Neural progenitor cell (in vitro differentiated cells): ENCODE measurements at regions not wholly inside any gene's neighbourhood (a gene's known extent, or its start where the extent isn't known, plus 50 kb on each side); places are given as distances from the start of the nearest gene placed in this dataset.

ENCODE experiments used
- DNase-seq: peaks from one replicate; pipeline ENCODE4 v3.0.0-alpha.2; 2016; ENCODE audit warnings: low spot score
- H2AFZ ChIP-seq: fragments of 200-600 bp; sonication (generic); replicated peaks from 2 replicates; pipeline ENCODE4 v1.6.1; 2016; ENCODE audit warnings: antibody characterized with exemption
- H3F3A ChIP-seq: fragments of 200-600 bp; sonication (generic); 2 replicates; pipeline ENCODE4 v1.6.1; 2016; ENCODE audit warnings: antibody characterized with exemption, low read depth
- H3K27ac ChIP-seq: fragments of 200-600 bp; sonication (generic); 2 replicates; pipeline ENCODE4 v1.5.1; 2016; ENCODE audit warnings: mild to moderate bottlenecking
- H3K27me3 ChIP-seq: fragments of 200-600 bp; sonication (generic); 2 replicates; pipeline ENCODE4 v1.6.1; 2016; ENCODE audit warnings: mild to moderate bottlenecking, moderate library complexity
- H3K36me3 ChIP-seq: fragments of 200-600 bp; sonication (generic); 2 replicates; pipeline ENCODE4 v1.5.1; 2016
- H3K4me1 ChIP-seq: fragments of 200-600 bp; sonication (generic); 2 replicates; pipeline ENCODE4 v1.6.1; 2016; ENCODE audit warnings: mixed run types
- H3K4me2 ChIP-seq: fragments of 200-600 bp; sonication (generic); 2 replicates; pipeline ENCODE4 v1.6.1; 2016
- H3K4me3 ChIP-seq: fragments of 200-600 bp; sonication (generic); 2 replicates; pipeline ENCODE4 v1.5.1; 2016
- H3K79me2 ChIP-seq: fragments of 200-600 bp; sonication (generic); 2 replicates; pipeline ENCODE4 v1.6.1; 2016; ENCODE audit warnings: low read depth
- H3K9ac ChIP-seq: fragments of 200-600 bp; sonication (generic); 2 replicates; pipeline ENCODE4 v1.6.1; 2016
- H3K9me3 ChIP-seq: fragments of 200-600 bp; sonication (generic); 2 replicates; pipeline ENCODE4 v1.5.1; 2016; ENCODE audit warnings: low read depth
- H4K20me1 ChIP-seq: fragments of 200-600 bp; sonication (generic); 2 replicates; pipeline ENCODE4 v1.6.1; 2016; ENCODE audit warnings: low read depth
- H3K27ac Mint-ChIP-seq: 3 replicates; pipeline ENCODE4 v1.8.0; 2021; ENCODE audit warnings: mixed read lengths
- H3K27me3 Mint-ChIP-seq: 2 replicates; pipeline ENCODE4 v1.8.0; 2022; ENCODE audit warnings: low read depth, mild to moderate bottlenecking, inconsistent platforms, moderate library complexity, mixed read lengths; ENCODE audit not compliant: insufficient read depth
- H3K36me3 Mint-ChIP-seq: 3 replicates; pipeline ENCODE4 v1.8.0; 2021; ENCODE audit warnings: mixed read lengths
- H3K4me1 Mint-ChIP-seq: 3 replicates; pipeline ENCODE4 v1.8.0; 2021; ENCODE audit warnings: mixed read lengths
- H3K4me3 Mint-ChIP-seq: 3 replicates; pipeline ENCODE4 v1.8.0; 2021; ENCODE audit warnings: mild to moderate bottlenecking, moderate library complexity, mixed read lengths
- H3K9me3 Mint-ChIP-seq: 3 replicates; pipeline ENCODE4 v1.8.0; 2020; ENCODE audit warnings: mixed read lengths
- CTCF ChIP-seq: fragments of 200-600 bp; sonication (generic); IDR thresholded peaks from 2 replicates; pipeline ENCODE4 v1.5.1; 2017; ENCODE audit warnings: antibody characterized with exemption, mild to moderate bottlenecking
- EZH2 ChIP-seq: fragments of 200-600 bp; sonication (generic); IDR thresholded peaks from 2 replicates; pipeline ENCODE4 v1.6.1; 2017; ENCODE audit warnings: antibody characterized with exemption, mild to moderate bottlenecking, moderate library complexity
- EZH2phosphoT487 ChIP-seq: fragments of 200-600 bp; sonication (generic); IDR thresholded peaks from 2 replicates; pipeline ENCODE4 v1.6.1; 2017; ENCODE audit warnings: antibody characterized with exemption

- no peaks in the 10 kb centered on the region for H4K20me1 ChIP-seq
- no peak overlapping the region for H3K4me3 Mint-ChIP-seq
- no peaks in the 10 kb centered on the region for H3K9me3 ChIP-seq
- H3K9me3 Mint-ChIP-seq: peaks cover 2% of the 10 kb centered on the region
- no peak overlapping the region for H2AFZ ChIP-seq
- H3K4me3 ChIP-seq: no peak overlapping the region
- H3K9ac ChIP-seq: no peak overlapping the region
- no peak overlapping the region for H3K4me2 ChIP-seq
- H3K27me3 ChIP-seq: no peaks in the 10 kb centered on the region
- H3K4me1 Mint-ChIP-seq: peaks cover 31% of the 10 kb centered on the region
- no peak overlapping the region for H3K27ac ChIP-seq
- no peak overlapping the region for H3K27ac Mint-ChIP-seq
- peaks cover 15% of the 10 kb centered on the region for H3K4me1 ChIP-seq
- no peak for DNase-seq
- no peaks in the 10 kb centered on the region for H3K36me3 ChIP-seq
- H3F3A ChIP-seq: no peaks in the 10 kb centered on the region
- peaks cover 3% of the 10 kb centered on the region for H3K27me3 Mint-ChIP-seq
- TF ChIP-seq EZH2 (no peak), CTCF (no peak), EZH2phosphoT487 (no peak)
- H3K36me3 Mint-ChIP-seq: no peaks in the 10 kb centered on the region
- no peaks in the 10 kb centered on the region for H3K79me2 ChIP-seq
Observed at GRCh38 chr6:4463236-4463635, 313.0 kb upstream of the CDYL start.

GRCh38 chr6:4460586-4461475, 315.4 kb upstream of the CDYL start:
- peak overlapping the region; percentile 35 for H3K27ac Mint-ChIP-seq
- no peaks in the 10 kb centered on the region for H3F3A ChIP-seq
- H3K36me3 Mint-ChIP-seq: no peaks in the 10 kb centered on the region
- no peaks in the 10 kb centered on the region for H4K20me1 ChIP-seq
- H3K4me2 ChIP-seq: peak overlapping the region; percentile 2
- peaks cover 23% of the 10 kb centered on the region for H3K4me1 Mint-ChIP-seq
- H3K9ac ChIP-seq: no peak overlapping the region
- no peaks in the 10 kb centered on the region for H3K79me2 ChIP-seq
- no peaks in the 10 kb centered on the region for H3K27me3 Mint-ChIP-seq
- H3K9me3 Mint-ChIP-seq: peaks cover 2% of the 10 kb centered on the region
- H3K36me3 ChIP-seq: no peaks in the 10 kb centered on the region
- no peak overlapping the region for H3K27ac ChIP-seq
- no peaks in the 10 kb centered on the region for H3K9me3 ChIP-seq
- no peak for TF ChIP-seq EZH2
- TF ChIP-seq EZH2phosphoT487: no peak
- TF ChIP-seq CTCF: no peak
- H3K27me3 ChIP-seq: no peaks in the 10 kb centered on the region
- no peak overlapping the region for H3K4me3 Mint-ChIP-seq
- H3K4me1 ChIP-seq: peaks cover 15% of the 10 kb centered on the region
- H2AFZ ChIP-seq: peak overlapping the region; percentile 64
- H3K4me3 ChIP-seq: no peak overlapping the region
- DNase-seq: peak; percentile 54

GRCh38 chr6:4459996-4460395, 316.2 kb upstream of the CDYL start:
- H3K4me1 Mint-ChIP-seq: peaks cover 23% of the 10 kb centered on the region
- DNase-seq: no peak
- no peak overlapping the region for H3K4me3 Mint-ChIP-seq
- peaks cover 15% of the 10 kb centered on the region for H3K4me1 ChIP-seq
- no peak overlapping the region for H2AFZ ChIP-seq
- no peaks in the 10 kb centered on the region for H3K36me3 ChIP-seq
- no peaks in the 10 kb centered on the region for H3K9me3 ChIP-seq
- no peak overlapping the region for H3K4me2 ChIP-seq
- no peaks in the 10 kb centered on the region for H3K79me2 ChIP-seq
- no peaks in the 10 kb centered on the region for H3K27me3 Mint-ChIP-seq
- no peak overlapping the region for H3K9ac ChIP-seq
- peak overlapping the region; percentile 22 for H3K27ac Mint-ChIP-seq
- no peaks in the 10 kb centered on the region for H3F3A ChIP-seq
- TF ChIP-seq EZH2phosphoT487 (no peak), EZH2 (no peak), CTCF (no peak)
- no peaks in the 10 kb centered on the region for H3K27me3 ChIP-seq
- no peak overlapping the region for H3K27ac ChIP-seq
- peaks cover 2% of the 10 kb centered on the region for H3K9me3 Mint-ChIP-seq
- no peak overlapping the region for H3K4me3 ChIP-seq
- no peaks in the 10 kb centered on the region for H4K20me1 ChIP-seq
- H3K36me3 Mint-ChIP-seq: no peaks in the 10 kb centered on the region
